Stimulated activated CD4-positive, alpha-beta T cell treated with anti-CD3 and anti-CD28 coated beads, Interleukin-15, amount 100 ng/mL, for 24 hours (primary cell): ENCODE measurements at regions not wholly inside any gene's neighbourhood (a gene's known extent, or its start where the extent isn't known, plus 50 kb on each side); places are given as distances from the start of the nearest gene placed in this dataset.
"Not testable (repeated sequence)": the region's sequence is repeated elsewhere in the genome, so short reads cannot be mapped to it uniquely, and the experiment has no call there.

Source experiments
- DNase-seq: peaks from one replicate; pipeline ENCODE4 v3.0.0-alpha.2; 2020

DNA sequence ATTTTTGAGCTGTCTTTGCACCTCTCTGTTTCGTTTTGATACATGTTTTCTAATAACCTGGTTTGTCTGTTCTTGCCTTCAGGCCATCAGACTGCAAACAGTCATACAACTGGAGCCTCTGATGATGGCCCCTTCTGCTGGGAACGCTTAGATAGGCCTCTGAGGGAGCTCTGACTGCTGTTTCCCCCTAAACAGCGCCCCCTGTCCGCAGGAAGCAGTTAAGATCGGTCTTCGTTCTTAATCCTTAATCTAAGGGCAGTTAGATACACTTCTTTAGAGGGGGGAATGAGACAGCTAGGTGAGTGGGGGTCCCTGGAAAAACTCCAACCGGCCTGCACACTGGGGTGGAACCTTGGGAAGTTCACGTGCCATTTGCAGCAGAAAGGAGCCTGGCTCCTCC lies 1338.8 kb upstream of the SEL1L start:
- DNase-seq = no peak

DNA sequence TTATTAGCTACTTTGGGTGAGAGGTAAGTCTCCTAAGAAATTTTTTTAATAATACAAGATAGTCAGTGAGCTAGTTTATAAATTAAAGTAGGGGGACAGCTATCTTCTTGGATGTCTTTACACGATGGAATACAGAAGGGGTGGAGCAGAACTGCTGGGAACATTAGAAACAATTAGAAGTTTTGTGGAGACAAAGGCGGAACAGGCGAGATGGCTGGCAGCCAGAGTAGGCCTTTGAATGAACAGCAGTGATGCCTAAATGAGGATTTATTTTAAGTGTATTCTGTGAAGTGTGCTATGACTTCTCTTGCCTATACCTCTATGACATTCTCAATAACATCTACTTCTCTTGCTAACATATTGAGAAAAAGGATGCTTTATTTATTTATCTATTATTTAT lies 1345.3 kb upstream of the SEL1L start:
- no peak for DNase-seq

GRCh38 chr14:82879949-82880535 lies 1346.4 kb upstream of the SEL1L start:
- DNase-seq = no peak

GRCh38 chr14:82886670-82887069 lies 1353.0 kb upstream of the SEL1L start:
- DNase-seq = no peak

- no peak for DNase-seq
Observed at GRCh38 chr14:82889701-82890100, 1356.0 kb upstream of the SEL1L start.

DNA sequence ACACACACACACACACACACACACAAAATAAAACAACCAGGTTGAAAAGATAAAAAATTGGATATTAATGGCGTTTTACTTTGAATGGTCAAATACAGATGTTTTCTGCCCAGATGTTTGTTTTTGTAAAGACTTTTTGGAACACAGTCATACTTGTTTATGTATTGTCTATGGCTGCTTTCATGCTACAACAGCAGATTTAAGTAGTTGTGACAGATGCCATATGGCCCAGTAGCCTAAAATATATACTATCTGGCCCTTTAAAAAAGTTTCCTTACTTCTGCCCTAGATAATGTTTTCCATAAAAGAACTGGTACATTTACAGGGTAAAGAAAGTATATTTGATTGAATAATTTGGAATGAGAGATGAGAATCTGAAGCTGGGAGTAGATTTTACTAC lies 1362.8 kb upstream of the SEL1L start:
- no peak for DNase-seq

DNA sequence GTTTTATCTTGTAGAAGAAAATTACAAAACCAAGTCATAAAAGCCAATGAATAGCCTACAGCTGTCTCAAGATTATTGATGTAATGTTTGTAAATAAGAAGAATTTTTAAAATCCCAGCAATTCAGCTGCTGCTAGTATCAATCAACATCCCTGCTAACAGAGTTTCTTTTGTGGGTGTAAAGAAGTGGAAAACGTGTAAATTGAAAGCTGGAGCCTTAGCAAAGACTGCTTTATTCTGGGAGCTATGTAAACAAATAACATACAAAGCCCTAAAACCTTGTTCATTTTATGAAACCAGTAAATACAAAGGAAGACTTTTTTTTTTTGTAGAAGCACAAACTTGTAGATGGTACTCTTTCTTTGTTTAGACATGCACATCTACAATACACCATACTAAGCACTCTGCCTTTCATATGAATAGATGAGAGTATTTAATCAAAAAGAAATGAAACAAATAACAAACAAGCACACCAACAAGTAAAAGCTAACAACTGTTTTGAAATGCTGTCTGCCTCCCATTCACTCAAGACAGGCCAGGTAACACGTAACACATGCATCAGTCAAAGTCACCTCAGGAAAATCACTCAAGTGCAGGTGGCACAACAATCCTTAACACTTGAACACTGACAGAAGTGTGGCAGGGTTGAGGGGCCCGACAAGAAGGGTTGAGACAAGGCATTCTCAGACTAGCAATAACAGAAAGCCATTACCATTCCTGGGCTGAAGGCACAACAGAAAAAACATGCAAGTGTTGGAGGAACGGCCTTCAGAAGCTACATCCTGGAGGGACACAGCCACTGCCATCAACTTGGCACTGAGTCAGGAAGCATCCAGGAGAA lies 1364.0 kb upstream of the SEL1L start:
- DNase-seq = no peak

- no peak for DNase-seq
Observed at GRCh38 chr14:82905762-82906161, 1372.1 kb upstream of the SEL1L start.

DNA sequence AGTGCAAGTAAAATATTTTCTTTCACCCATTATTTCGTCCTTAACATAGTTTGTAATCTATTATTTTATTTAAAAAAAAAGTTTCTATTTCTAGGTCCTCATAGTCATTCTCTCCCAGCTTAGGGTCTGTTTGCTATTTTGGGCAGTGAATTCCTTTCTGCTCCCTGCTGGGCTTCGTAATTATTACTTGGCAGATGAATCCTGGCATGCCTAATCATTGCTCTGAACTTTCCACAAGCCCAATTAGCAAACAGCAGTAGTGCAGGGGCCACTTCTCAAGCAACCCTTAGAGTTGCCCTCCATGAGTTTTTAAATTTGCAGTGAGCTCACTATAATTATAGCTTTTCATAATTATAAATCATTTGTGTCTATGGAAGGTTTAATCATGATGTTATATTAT lies 1378.3 kb upstream of the SEL1L start:
- no peak for DNase-seq

GRCh38 chr14:82913396-82913795 lies 1379.7 kb upstream of the SEL1L start:
- DNase-seq = no peak

GRCh38 chr14:82915381-82915780 lies 1381.7 kb upstream of the SEL1L start:
- DNase-seq = no peak

DNA sequence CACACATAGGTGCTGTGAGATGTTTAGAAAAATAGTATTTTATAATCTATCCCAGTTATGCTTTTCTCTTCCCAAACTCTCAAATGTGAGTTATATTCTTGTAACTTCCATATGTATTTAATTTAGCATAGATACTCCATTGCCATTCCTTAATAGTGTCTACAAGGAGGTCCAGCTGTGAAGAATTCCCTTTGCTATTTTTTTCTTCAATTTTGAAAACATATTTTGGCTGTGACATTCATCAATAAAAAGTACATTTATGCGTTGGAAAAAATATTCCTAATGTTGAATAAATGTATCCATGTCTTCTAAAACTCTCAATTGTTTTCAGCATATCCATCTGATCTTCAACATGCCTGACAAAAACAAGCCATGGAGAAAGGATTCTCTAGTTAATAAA lies 1402.0 kb upstream of the SEL1L start:
- no peak for DNase-seq

DNA sequence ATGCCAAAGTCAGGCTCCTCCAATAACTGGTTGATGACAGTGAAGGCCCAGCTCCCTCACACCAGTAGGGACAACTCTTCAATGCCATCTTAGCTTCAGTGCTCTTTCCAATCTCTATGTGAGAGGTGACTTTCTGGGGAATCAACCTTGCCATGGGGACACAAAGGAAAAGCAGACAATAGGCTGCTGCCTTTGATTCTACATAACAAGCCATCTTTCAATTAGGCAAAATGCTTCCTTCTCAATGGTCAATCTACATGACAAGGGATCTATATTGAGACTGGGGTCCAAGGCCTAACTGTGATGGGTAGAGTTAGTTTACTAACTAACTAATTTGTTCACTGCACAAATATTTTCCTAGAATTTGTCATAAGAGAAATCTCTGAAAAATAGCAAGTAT lies 1417.5 kb upstream of the SEL1L start:
- no peak for DNase-seq

GRCh38 chr14:82963756-82964155 lies 1430.1 kb upstream of the SEL1L start:
- DNase-seq = no peak

- no peak for DNase-seq
Observed at GRCh38 chr14:82987502-82988124, 1454.0 kb upstream of the SEL1L start.

DNA sequence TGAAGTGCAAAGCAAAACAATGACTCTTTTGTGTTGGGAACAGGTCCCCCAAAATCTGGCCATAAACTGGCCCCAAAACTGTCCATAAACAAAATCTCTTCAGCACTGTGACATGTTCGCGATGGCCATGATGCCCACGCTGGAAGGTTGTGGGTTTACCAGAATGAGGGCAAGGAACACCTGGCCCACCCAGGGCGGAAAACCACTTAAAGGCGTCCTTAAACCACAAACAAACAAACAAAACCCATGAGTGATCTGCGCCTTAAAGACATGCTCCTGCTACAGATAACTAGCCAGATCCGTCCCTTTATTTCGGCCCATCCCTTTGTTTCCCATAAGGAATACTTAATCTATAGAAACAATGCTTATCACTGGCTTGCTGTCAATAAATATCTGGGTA lies 1460.9 kb upstream of the SEL1L start:
- DNase-seq = not testable (repeated sequence)

- DNase-seq = no peak
Observed at GRCh38 chr14:82999802-83000201, 1466.1 kb upstream of the SEL1L start.

- DNase-seq = no peak
Observed at GRCh38 chr14:83004456-83005006, 1470.9 kb upstream of the SEL1L start.

DNA sequence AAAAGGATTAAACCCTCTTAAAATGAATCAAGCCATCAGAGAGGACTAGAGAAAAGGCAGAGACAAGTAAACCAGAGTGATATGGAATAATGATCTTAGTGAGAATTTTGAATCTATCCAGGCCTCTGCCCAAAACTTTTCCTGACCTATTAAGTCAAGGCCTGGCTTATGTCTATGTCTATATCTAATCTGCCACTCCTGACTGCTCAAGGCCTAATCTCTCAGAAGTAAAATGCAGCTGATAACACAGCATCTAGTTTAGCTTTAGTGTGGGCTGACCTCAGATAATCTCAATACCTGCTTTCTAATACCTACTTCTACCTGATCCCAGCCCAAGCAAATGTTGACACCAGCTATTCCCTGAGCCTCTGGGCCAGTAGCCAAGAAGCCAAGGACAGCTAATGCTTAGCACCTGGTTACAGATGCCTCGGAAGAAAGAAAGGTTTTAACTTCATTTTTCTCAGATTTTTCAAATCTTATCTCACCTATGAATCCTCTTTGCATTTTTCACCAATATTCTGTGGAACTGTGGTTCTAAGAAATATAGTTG lies 1472.5 kb upstream of the SEL1L start:
- DNase-seq = no peak

GRCh38 chr14:83007052-83007451 lies 1473.4 kb upstream of the SEL1L start:
- DNase-seq = not testable (repeated sequence)

DNA sequence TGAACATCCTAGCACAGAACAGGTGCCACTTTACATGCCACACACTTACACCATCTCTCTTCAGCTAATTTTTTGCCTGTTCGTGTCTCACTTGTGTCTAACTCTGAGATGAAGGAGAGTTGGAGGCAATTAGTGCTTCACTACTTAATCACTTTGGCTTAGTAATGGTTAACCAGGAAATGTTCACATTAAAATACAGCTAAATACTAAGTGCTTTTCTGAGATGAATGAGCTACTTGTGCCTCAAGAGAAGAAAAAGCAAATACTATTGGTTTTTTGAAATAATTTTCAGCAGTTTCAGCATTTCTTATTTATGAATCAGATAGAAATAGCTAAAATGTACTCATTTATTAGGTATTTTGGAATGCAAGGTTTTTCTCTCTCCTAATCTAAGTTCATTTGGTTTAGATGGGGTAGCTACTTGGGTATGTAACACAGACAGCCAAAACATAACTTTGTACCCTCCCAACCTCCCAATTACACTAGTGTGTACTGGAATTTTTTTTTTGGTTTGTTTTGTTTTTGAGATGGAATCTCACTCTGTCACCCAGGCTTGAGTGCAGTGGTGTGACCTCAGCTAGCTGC lies 1474.1 kb upstream of the SEL1L start:
- DNase-seq = no peak

- no peak for DNase-seq
Observed at GRCh38 chr14:83017296-83017695, 1483.6 kb upstream of the SEL1L start.

DNA sequence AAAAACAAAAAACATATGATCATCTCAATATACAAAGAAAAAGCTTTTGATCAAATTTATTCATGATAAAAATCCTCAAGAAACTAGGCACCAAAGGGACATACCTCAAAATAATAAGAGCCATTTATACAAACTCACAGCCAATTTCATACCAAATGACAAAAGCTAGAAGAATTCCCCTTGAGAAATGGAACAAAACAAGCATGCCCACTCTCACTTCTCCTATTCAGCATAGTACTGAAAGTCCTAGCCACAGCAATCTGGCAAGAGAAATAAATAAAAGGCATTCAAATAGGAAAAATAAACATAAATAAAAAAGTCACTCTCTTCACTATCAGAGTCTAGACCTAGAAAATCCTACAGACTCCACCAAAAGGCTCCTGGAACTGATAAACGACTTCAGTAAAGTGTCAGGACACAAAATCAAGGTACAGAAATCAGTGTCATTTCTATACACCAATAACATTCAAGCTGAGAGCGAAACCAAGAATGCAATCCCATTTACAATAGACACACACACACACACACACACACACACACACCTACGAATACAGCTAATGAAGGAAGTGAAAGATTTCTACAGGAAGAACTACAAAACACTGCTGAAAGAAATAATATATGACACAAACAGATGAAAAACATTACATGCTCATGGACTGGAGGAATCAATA lies 1486.2 kb upstream of the SEL1L start:
- DNase-seq = no peak
